Stomach (tissue), 8 donors: ENCODE measurements at regions not wholly inside any gene's neighbourhood (a gene's known extent, or its start where the extent isn't known, plus 50 kb on each side); places are given as distances from the start of the nearest gene placed in this dataset.

Experiments used
- DNase-seq, 2 donors: peaks; one replicate each; pipeline versions ENCODE4 v3.0.0 to v3.0.0-alpha.2; 2013 to 2019
- H3K27ac ChIP-seq, 5 donors: fragments of 200-600 bp in 4 of 5; sonication (generic) in 4 of 5; one replicate each; pipeline ENCODE4 v1.5.1; 2013 to 2019; ENCODE audit warnings: mild to moderate bottlenecking in 1 of 5, moderate library complexity in 1 of 5
- H3K27me3 ChIP-seq, 3 donors: fragments of 200-600 bp; sonication (generic); one replicate each; pipeline ENCODE4 v1.5.1; 2017 to 2019; ENCODE audit warnings: mixed run types in 1 of 3
- H3K36me3 ChIP-seq, 4 donors: fragments of 200-600 bp; sonication (generic); 1 replicate in 3 of 4; 2 replicates in 1 of 4; pipeline ENCODE4 v1.5.1; 2016 to 2019
- H3K4me1 ChIP-seq, 4 donors: fragments of 200-600 bp; sonication (generic); one replicate each; pipeline ENCODE4 v1.5.1; 2016 to 2019
- H3K4me3 ChIP-seq, 4 donors: fragments of 200-600 bp; sonication (generic) in 3 of 4; one replicate each; pipeline ENCODE4 v1.5.1; 2016 to 2019; ENCODE audit warnings: mild to moderate bottlenecking in 1 of 4
- H3K9me3 ChIP-seq, 4 donors: fragments of 200-600 bp; sonication (generic); one replicate each; pipeline ENCODE4 v1.5.1; 2016 to 2019
- CTCF ChIP-seq, 7 experiments: fragments of 450-650 bp in 4 of 7; fragments of 200-600 bp in 3 of 7; sonication (generic) in 3 of 7; IDR thresholded peaks; one replicate each; pipeline ENCODE4 v1.5.1; 2016 to 2019; ENCODE audit warnings: antibody characterized with exemption in 7 of 7, control low read depth in 2 of 7, mild to moderate bottlenecking in 1 of 7
- EP300 ChIP-seq: sonication (generic); formaldehyde crosslinking; IDR thresholded peaks from one replicate; pipeline ENCODE4 v1.6.1; 2017; ENCODE audit warnings: antibody characterized with exemption
- POLR2A ChIP-seq, 4 donors: fragments of 450-650 bp; IDR thresholded peaks; one replicate each; pipeline ENCODE4 v1.6.1; 2016; ENCODE audit warnings: antibody characterized with exemption in 4 of 4, control low read depth in 2 of 4, mild to moderate bottlenecking in 1 of 4, moderate library complexity in 1 of 4
- POLR2AphosphoS5 ChIP-seq, 3 donors: sonication (generic); formaldehyde crosslinking; IDR thresholded peaks; one replicate each; pipeline ENCODE4 v1.6.1; 2016; ENCODE audit warnings: antibody characterized with exemption in 3 of 3
- WGBS, 5 donors: extraction: QIAGEN DNeasy Blood & Tissue Kit in 3 of 5; methylation state at CpG; one replicate each; pipeline versions ENCODE4 v1.1.5 to v1.1.7; 2013 to 2018; 5-methylcytosine and 5-hydroxymethylcytosine counted together
- intact Hi-C: fragments of 100-400 bp; cut with DNase I; formaldehyde crosslinking; loops from one replicate; pipeline ENCODE4 v1.15.1; 2023; ENCODE audit warnings: low total_unique reads
- donor health status: healthy with polysubstance abuse.
- donor health status: Bipolar disorder and iron deficiency.
- donor health status: healthy.

- DNase-seq: no peak
- intact Hi-C loops: no loop called here
- H3K4me1 ChIP-seq: no peaks in the 10 kb centered on the region
- no peak overlapping the region for H3K27ac ChIP-seq
- H3K27me3 ChIP-seq: no peaks in the 10 kb centered on the region
- H3K9me3 ChIP-seq: no peaks in the 10 kb centered on the region
- H3K4me3 ChIP-seq: no peak overlapping the region
- TF ChIP-seq POLR2AphosphoS5 (IDR thresholded peaks at IDR 0.05): no peak
- no peak for TF ChIP-seq EP300
- no peak for TF ChIP-seq CTCF (IDR thresholded peaks at IDR 0.05)
- no peak for TF ChIP-seq POLR2A (IDR thresholded peaks at IDR 0.05)
- H3K36me3 ChIP-seq: no peaks in the 10 kb centered on the region
Observed at GRCh38 chr11:112605093-112605666, 344.5 kb upstream of the PLET1 start.

GRCh38 chr11:112606656-112607055 lies 346.0 kb upstream of the PLET1 start:
- no peaks in the 10 kb centered on the region for H3K27me3 ChIP-seq
- H3K4me3 ChIP-seq: no peak overlapping the region
- TF ChIP-seq CTCF (IDR thresholded peaks at IDR 0.05): no peak
- no peak for TF ChIP-seq EP300
- no peak for TF ChIP-seq POLR2A (IDR thresholded peaks at IDR 0.05)
- no peak for DNase-seq
- no peak overlapping the region for H3K27ac ChIP-seq
- H3K36me3 ChIP-seq: no peaks in the 10 kb centered on the region
- 86 to 94% (median 92%) methylated on average over 2 of the region's 2 CpGs for WGBS, 5 donors
- intact Hi-C loops: no loop called here
- H3K9me3 ChIP-seq: no peaks in the 10 kb centered on the region
- H3K4me1 ChIP-seq: peaks cover 0 to 2% (median under 1%) of the 10 kb centered on the region in 4 donors

- H3K27me3 ChIP-seq: no peaks in the 10 kb centered on the region
- no peak overlapping the region for H3K4me3 ChIP-seq
- no peaks in the 10 kb centered on the region for H3K36me3 ChIP-seq
- H3K4me1 ChIP-seq: peaks cover 0 to 19% (median 7%) of the 10 kb centered on the region in 4 donors
- TF ChIP-seq POLR2AphosphoS5 (IDR thresholded peaks at IDR 0.05) (no peak), CTCF (IDR thresholded peaks at IDR 0.05) (no peak), EP300 (no peak), POLR2A (IDR thresholded peaks at IDR 0.05) (no peak)
- no peak overlapping the region for H3K27ac ChIP-seq
- 61 to 77% (median 74%) methylated on average over 3 of the region's 3 CpGs for WGBS, 5 donors
- H3K9me3 ChIP-seq: no peaks in the 10 kb centered on the region
- intact Hi-C loops: no loop called here
- DNase-seq: no peak
Observed at GRCh38 chr11:112608509-112608908, 347.8 kb upstream of the PLET1 start.

GRCh38 chr11:112610494-112610893 lies 349.8 kb upstream of the PLET1 start:
- Histone ChIP-seq H3K4me3 (no peak overlapping the region), H3K4me1 (peaks cover 0 to 22% (median 7%) of the 10 kb centered on the region in 4 donors), H3K36me3 (no peaks in the 10 kb centered on the region), H3K27me3 (no peaks in the 10 kb centered on the region), H3K9me3 (no peaks in the 10 kb centered on the region), H3K27ac (no peak overlapping the region)
- intact Hi-C loops: no loop called here
- no peak for TF ChIP-seq POLR2AphosphoS5 (IDR thresholded peaks at IDR 0.05)
- no peak for TF ChIP-seq CTCF (IDR thresholded peaks at IDR 0.05)
- TF ChIP-seq EP300: no peak
- TF ChIP-seq POLR2A (IDR thresholded peaks at IDR 0.05): no peak
- DNase-seq: no peak
